IgD-negative memory B cell (primary cell): ENCODE measurements at regions not wholly inside any gene's neighbourhood (a gene's known extent, or its start where the extent isn't known, plus 50 kb on each side); places are given as distances from the start of the nearest gene placed in this dataset.
A peak's percentile ranks its signal among the peaks of the same experiment; 100 is the strongest.
"Not testable (repeated sequence)": the region's sequence is repeated elsewhere in the genome, so short reads cannot be mapped to it uniquely, and the experiment has no call there.

Source experiments
- H3K27ac Mint-ChIP-seq, 3 donors: one replicate each; pipeline ENCODE4 v1.8.0; 2020 to 2022; ENCODE audit warnings: mild to moderate bottlenecking in 3 of 3, mixed read lengths in 3 of 3, moderate library complexity in 1 of 3
- H3K27me3 Mint-ChIP-seq: one replicate; pipeline ENCODE4 v1.8.0; 2021; ENCODE audit warnings: mixed read lengths
- H3K36me3 Mint-ChIP-seq: one replicate; pipeline ENCODE4 v1.8.0; 2020; ENCODE audit warnings: mild to moderate bottlenecking, mixed read lengths
- H3K4me1 Mint-ChIP-seq, 3 donors: one replicate each; pipeline ENCODE4 v1.8.0; 2020 to 2022; ENCODE audit warnings: mixed read lengths in 3 of 3, mild to moderate bottlenecking in 1 of 3
- H3K4me3 Mint-ChIP-seq, 4 donors: one replicate each; pipeline ENCODE4 v1.8.0; 2020 to 2022; ENCODE audit warnings: mild to moderate bottlenecking in 4 of 4, mixed read lengths in 4 of 4, moderate library complexity in 3 of 4
- H3K9me3 Mint-ChIP-seq, 3 donors: one replicate each; pipeline ENCODE4 v1.8.0; 2020 to 2021; ENCODE audit warnings: mixed read lengths in 3 of 3, mild to moderate bottlenecking in 1 of 3

GRCh38 chr2:64274399-64275173 lies 130.4 kb upstream of the PELI1 start:
- no peak overlapping the region for H3K4me3 Mint-ChIP-seq
- H3K9me3 Mint-ChIP-seq = peaks cover 2 to 7% (median 6%) of the 10 kb centered on the region in 3 donors
- no peaks in the 10 kb centered on the region for H3K27me3 Mint-ChIP-seq
- peak overlapping the region in 1 of 3 donors; percentile 10 for H3K27ac Mint-ChIP-seq
- peaks cover 18 to 22% (median 21%) of the 10 kb centered on the region in 3 donors for H3K4me1 Mint-ChIP-seq
- peaks cover 1% of the 10 kb centered on the region for H3K36me3 Mint-ChIP-seq

DNA sequence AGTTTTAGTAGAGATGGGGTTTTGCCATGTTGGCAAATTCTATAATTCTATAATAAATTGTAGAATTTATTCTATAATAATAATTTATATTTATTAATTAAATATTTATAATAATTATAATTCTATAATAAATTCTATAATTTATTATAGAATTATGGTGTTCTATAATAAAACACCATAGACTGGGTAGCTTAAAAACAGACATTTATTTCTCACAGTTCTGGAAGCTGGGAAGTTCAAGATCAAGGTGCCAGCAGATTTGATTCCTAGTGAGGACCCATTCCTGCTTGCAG lies 130.9 kb upstream of the PELI1 start:
- Mint-ChIP-seq H3K4me3 (no peak overlapping the region), H3K27ac (no peak overlapping the region), H3K9me3 (peaks cover 2 to 7% (median 6%) of the 10 kb centered on the region in 3 donors), H3K4me1 (peaks cover 18 to 22% (median 21%) of the 10 kb centered on the region in 3 donors), H3K27me3 (no peaks in the 10 kb centered on the region), H3K36me3 (peaks cover 1% of the 10 kb centered on the region)

DNA sequence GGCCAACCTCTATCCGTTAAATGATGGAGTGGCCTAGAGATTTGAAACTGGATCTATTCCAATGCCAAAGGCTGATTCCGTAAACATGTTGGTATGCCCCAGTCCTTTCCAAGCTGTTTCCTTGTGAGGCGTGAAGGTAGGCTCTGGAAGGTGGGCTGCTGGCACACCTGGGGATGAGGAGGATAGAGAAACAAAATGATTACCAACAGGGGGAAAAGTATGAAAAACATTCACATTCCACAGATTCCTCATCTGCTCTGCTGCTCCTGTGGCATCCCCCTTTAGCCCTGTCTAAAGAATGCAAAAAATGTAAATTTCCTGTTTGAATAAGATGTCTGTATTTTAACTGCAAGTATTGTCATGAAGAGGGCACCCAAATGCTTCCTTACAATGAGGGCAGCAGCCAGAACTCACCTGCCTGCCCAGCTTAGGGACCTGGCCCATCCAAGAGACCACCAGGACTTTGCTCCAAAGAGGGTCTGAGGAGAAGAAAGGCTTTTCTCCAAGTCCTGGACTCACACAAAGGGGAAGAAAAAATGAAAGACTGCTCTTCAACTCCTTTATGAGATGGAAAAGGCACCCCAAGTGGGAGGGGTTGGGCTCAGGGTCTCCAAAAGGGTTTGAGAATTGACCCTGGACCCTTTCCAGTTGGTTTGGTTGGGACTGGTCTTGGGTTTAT lies 132.3 kb upstream of the PELI1 start:
- Mint-ChIP-seq H3K4me3 (no peak overlapping the region), H3K4me1 (peaks cover 18 to 22% (median 21%) of the 10 kb centered on the region in 3 donors), H3K36me3 (peaks cover 1% of the 10 kb centered on the region), H3K27ac (no peak overlapping the region), H3K27me3 (no peaks in the 10 kb centered on the region), H3K9me3 (no peaks in the 10 kb centered on the region)

GRCh38 chr2:64277101-64277849 lies 133.1 kb upstream of the PELI1 start:
- peaks cover 18 to 21% (median 21%) of the 10 kb centered on the region in 3 donors for H3K4me1 Mint-ChIP-seq
- no peaks in the 10 kb centered on the region for H3K9me3 Mint-ChIP-seq
- H3K4me3 Mint-ChIP-seq = peak overlapping the region in 1 of 4 donors; percentile 60
- H3K27ac Mint-ChIP-seq = no peak overlapping the region
- H3K27me3 Mint-ChIP-seq = no peaks in the 10 kb centered on the region
- H3K36me3 Mint-ChIP-seq = no peaks in the 10 kb centered on the region

GRCh38 chr2:64280812-64281211 lies 136.6 kb upstream of the PELI1 start:
- H3K27me3 Mint-ChIP-seq, H3K4me3 Mint-ChIP-seq, H3K27ac Mint-ChIP-seq, H3K4me1 Mint-ChIP-seq, H3K36me3 Mint-ChIP-seq, H3K9me3 Mint-ChIP-seq: not testable (repeated sequence)

- Mint-ChIP-seq H3K4me1 (peaks cover 0 to under 1% (median 0%) of the 10 kb centered on the region in 3 donors), H3K27ac (no peak overlapping the region), H3K27me3 (no peaks in the 10 kb centered on the region), H3K9me3 (no peaks in the 10 kb centered on the region), H3K36me3 (no peaks in the 10 kb centered on the region), H3K4me3 (no peak overlapping the region)
Measured at GRCh38 chr2:64283006-64283570, 138.9 kb upstream of the PELI1 start.

- no peaks in the 10 kb centered on the region for H3K4me1 Mint-ChIP-seq
Measured at GRCh38 chr2:64283641-64284361, 139.6 kb upstream of the PELI1 start.

DNA sequence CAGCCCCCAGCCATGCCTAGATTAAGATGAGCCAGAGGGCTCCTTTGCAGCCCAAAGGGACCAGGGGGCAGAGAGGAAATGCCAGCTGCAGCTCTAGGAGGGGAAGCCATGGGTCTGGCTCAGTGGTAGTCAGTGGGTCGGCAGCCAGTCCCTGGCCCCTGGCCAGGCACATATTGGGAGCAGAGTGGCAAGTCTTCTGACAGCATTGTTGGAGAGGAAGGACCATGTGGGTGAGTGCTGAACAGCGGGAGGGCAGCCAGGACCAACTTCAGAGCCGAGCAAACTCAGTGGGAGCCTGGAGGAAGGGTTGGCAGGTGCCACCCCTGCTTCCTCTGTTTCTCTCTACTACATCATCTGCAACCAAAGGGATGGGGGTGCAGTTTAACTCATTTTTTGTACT lies 140.5 kb upstream of the PELI1 start:
- no peaks in the 10 kb centered on the region for H3K36me3 Mint-ChIP-seq
- H3K27ac Mint-ChIP-seq = no peak overlapping the region
- H3K4me3 Mint-ChIP-seq = no peak overlapping the region
- H3K4me1 Mint-ChIP-seq = no peaks in the 10 kb centered on the region
- H3K27me3 Mint-ChIP-seq = no peaks in the 10 kb centered on the region
- no peaks in the 10 kb centered on the region for H3K9me3 Mint-ChIP-seq

More at GRCh38 chr2:64283641-64284361, 139.6 kb upstream of the PELI1 start:
- H3K27me3 Mint-ChIP-seq = no peaks in the 10 kb centered on the region
- no peaks in the 10 kb centered on the region for H3K9me3 Mint-ChIP-seq
- no peak overlapping the region for H3K27ac Mint-ChIP-seq
- no peaks in the 10 kb centered on the region for H3K36me3 Mint-ChIP-seq
- H3K4me3 Mint-ChIP-seq = no peak overlapping the region

DNA sequence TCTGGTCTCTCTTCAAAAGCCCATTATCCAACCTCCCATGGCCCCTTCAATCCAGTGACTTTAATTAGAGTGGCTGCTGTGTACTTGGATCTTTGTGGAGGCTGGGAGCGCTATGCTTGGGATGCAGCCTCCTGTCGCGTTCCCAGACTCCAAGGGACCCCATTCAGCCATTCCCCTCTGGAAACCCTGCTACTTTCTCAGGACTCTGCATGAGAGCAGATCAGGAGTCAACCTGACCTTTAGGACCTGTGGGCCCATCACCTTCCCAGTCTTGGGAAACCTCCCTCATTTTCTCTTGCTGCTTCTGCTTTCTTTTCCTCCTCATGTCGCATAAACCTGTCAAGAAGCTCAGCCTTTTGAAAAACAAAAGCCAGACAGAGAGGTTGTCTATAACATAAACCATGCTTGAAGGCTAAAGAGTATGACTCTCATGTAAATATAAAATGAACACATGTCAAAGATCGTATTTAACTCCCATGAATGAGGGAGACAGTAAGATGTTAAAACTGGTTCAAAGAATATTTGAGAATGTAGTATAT lies 143.1 kb upstream of the PELI1 start:
- Mint-ChIP-seq H3K27ac (no peak overlapping the region), H3K36me3 (no peaks in the 10 kb centered on the region), H3K4me3 (no peak overlapping the region), H3K4me1 (no peaks in the 10 kb centered on the region), H3K27me3 (no peaks in the 10 kb centered on the region), H3K9me3 (peaks cover 0 to 3% (median 0%) of the 10 kb centered on the region in 3 donors)

- Mint-ChIP-seq H3K9me3 (peaks cover 0 to 3% (median 0%) of the 10 kb centered on the region in 3 donors), H3K27me3 (no peaks in the 10 kb centered on the region), H3K4me1 (no peaks in the 10 kb centered on the region), H3K27ac (no peak overlapping the region), H3K4me3 (peak overlapping the region in 1 of 4 donors; percentile 13), H3K36me3 (peaks cover 2% of the 10 kb centered on the region)
Measured at GRCh38 chr2:64288321-64289193, 144.3 kb upstream of the PELI1 start.

DNA sequence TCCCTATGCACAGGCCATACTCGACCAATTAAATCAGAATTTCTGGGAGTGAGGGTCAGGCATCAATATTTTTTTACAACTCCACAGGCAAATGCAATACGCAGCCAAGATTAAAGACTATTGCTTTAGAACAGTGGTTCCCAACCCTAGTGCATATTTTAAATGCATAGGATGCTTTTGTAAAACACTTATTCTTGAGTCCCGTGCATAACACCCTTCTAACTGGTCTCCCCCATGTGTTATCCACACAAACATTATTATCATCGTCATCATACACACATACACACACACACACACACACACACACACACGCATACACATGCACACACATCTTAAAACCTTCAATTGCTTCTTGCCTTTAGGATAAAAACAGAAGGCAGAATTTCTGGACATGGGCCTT lies 145.0 kb upstream of the PELI1 start:
- Mint-ChIP-seq H3K9me3 (peaks cover 0 to 3% (median 0%) of the 10 kb centered on the region in 3 donors), H3K4me1 (no peaks in the 10 kb centered on the region), H3K4me3 (no peak overlapping the region), H3K36me3 (peaks cover 2% of the 10 kb centered on the region), H3K27me3 (no peaks in the 10 kb centered on the region), H3K27ac (no peak overlapping the region)

- H3K4me1 Mint-ChIP-seq = no peaks in the 10 kb centered on the region
- peak overlapping the region in 1 of 3 donors; percentile 17 for H3K27ac Mint-ChIP-seq
- peaks cover 2% of the 10 kb centered on the region for H3K36me3 Mint-ChIP-seq
- H3K9me3 Mint-ChIP-seq = peaks cover 0 to 3% (median 0%) of the 10 kb centered on the region in 3 donors
- no peaks in the 10 kb centered on the region for H3K27me3 Mint-ChIP-seq
- H3K4me3 Mint-ChIP-seq = no peak overlapping the region
Measured at GRCh38 chr2:64289737-64290136, 145.5 kb upstream of the PELI1 start.

GRCh38 chr2:64291181-64291580 lies 147.0 kb upstream of the PELI1 start:
- peaks cover 4% of the 10 kb centered on the region for H3K36me3 Mint-ChIP-seq
- no peak overlapping the region for H3K4me3 Mint-ChIP-seq
- H3K27ac Mint-ChIP-seq = no peak overlapping the region
- H3K27me3 Mint-ChIP-seq = peaks cover 4% of the 10 kb centered on the region
- peaks cover 0 to 3% (median 0%) of the 10 kb centered on the region in 3 donors for H3K9me3 Mint-ChIP-seq
- peaks cover 0 to 2% (median 0%) of the 10 kb centered on the region in 3 donors for H3K4me1 Mint-ChIP-seq
